HepG2 (cell line): ENCODE measurements at regions not wholly inside any gene's neighbourhood (a gene's known extent, or its start where the extent isn't known, plus 50 kb on each side); places are given as distances from the start of the nearest gene placed in this dataset.

ENCODE experiments used
- ATF4 ChIP-seq, 2 experiments: fragments of 450-650 bp in 1 of 2; sonication (generic) in 1 of 2; formaldehyde crosslinking; IDR thresholded peaks; 2 replicates each; pipeline versions ENCODE4 v1.5.0 to v1.8.0; 2020 to 2022; ENCODE audit warnings: mild to moderate bottlenecking in 1 of 2, missing genetic modification reagents in 1 of 2
- CBFB ChIP-seq: sonication (generic); formaldehyde crosslinking; IDR thresholded peaks from 2 replicates; pipeline ENCODE4 v1.4.0; 2020; ENCODE audit warnings: missing genetic modification reagents
- CENPT ChIP-seq: sonication (generic); formaldehyde crosslinking; IDR thresholded peaks from 2 replicates; pipeline ENCODE4 v1.8.0; 2022; ENCODE audit warnings: low read depth, mild to moderate bottlenecking, moderate library complexity, missing genetic modification reagents
- CREB1 ChIP-seq, 2 experiments: fragments of 450-650 bp in 1 of 2; IDR thresholded peaks; 2 replicates each; pipeline ENCODE4 v1.6.1; 2016 to 2017; ENCODE audit warnings: control low read depth in 1 of 2, mild to moderate bottlenecking in 1 of 2, missing compliant biosample characterization in 1 of 2, missing genetic modification characterization in 1 of 2
- ELF3 ChIP-seq: IDR thresholded peaks from 2 replicates; pipeline ENCODE4 v1.6.1; 2016; ENCODE audit warnings: missing genetic modification reagents, missing compliant biosample characterization
- ESRRA ChIP-seq: sonication (generic); formaldehyde crosslinking; IDR thresholded peaks from 2 replicates; pipeline ENCODE4 v1.5.1; 2020; ENCODE audit warnings: mild to moderate bottlenecking, low read depth, missing genetic modification reagents
- GABPA ChIP-seq, 2 experiments: IDR thresholded peaks; 2 replicates each; pipeline ENCODE4 v1.6.1; 2011 to 2016; ENCODE audit warnings: low read depth in 2 of 2, low read length in 1 of 2, missing biosample characterization in 1 of 2, missing genetic modification characterization in 1 of 2
- HMGXB4 ChIP-seq, 2 experiments: sonication (generic) in 1 of 2; formaldehyde crosslinking in 1 of 2; IDR thresholded peaks; 2 replicates each; pipeline versions ENCODE4 v1.4.0 to v1.6.1; 2018 to 2020; ENCODE audit warnings: missing genetic modification reagents in 2 of 2, borderline replicate concordance in 1 of 2, low read depth in 1 of 2, mild to moderate bottlenecking in 1 of 2, missing biosample characterization in 1 of 2
- JUNB ChIP-seq: sonication (generic); formaldehyde crosslinking; IDR thresholded peaks from 2 replicates; pipeline ENCODE4 v1.8.0; 2022; ENCODE audit warnings: missing genetic modification reagents, mild to moderate bottlenecking, borderline replicate concordance
- KDM1A ChIP-seq: IDR thresholded peaks from 2 replicates; pipeline ENCODE4 v1.6.1; 2016; ENCODE audit warnings: missing compliant biosample characterization
- KLF15 ChIP-seq: sonication (generic); formaldehyde crosslinking; IDR thresholded peaks from 2 replicates; pipeline ENCODE4 v1.8.1; 2023; ENCODE audit warnings: borderline replicate concordance, mild to moderate bottlenecking, inconsistent platforms, missing genetic modification reagents, mixed read lengths
- MIER3 ChIP-seq: IDR thresholded peaks from 2 replicates; pipeline ENCODE4 v1.6.1; 2016; ENCODE audit warnings: missing compliant biosample characterization, borderline replicate concordance
- NR2F1 ChIP-seq, 2 experiments: fragments of 450-650 bp in 1 of 2; formaldehyde crosslinking in 1 of 2; IDR thresholded peaks; 2 replicates each; pipeline versions ENCODE4 v1.5.0 to v1.6.1; 2016 to 2020; ENCODE audit warnings: mild to moderate bottlenecking in 1 of 2, missing compliant biosample characterization in 1 of 2, missing genetic modification reagents in 1 of 2, moderate library complexity in 1 of 2
- NR2F6 ChIP-seq, 2 experiments: IDR thresholded peaks; 2 replicates each; pipeline ENCODE4 v1.6.1; 2016; ENCODE audit warnings: antibody characterized with exemption in 1 of 2, mild to moderate bottlenecking in 1 of 2
- STAT5B ChIP-seq: sonication (generic); formaldehyde crosslinking; IDR thresholded peaks from 2 replicates; pipeline ENCODE4 v1.4.0; 2020; ENCODE audit warnings: missing genetic modification reagents
- TRIM24 ChIP-seq: sonication (generic); formaldehyde crosslinking; IDR thresholded peaks from 2 replicates; pipeline ENCODE4 v1.8.0; 2022; ENCODE audit warnings: mild to moderate bottlenecking, missing genetic modification reagents
- ZBTB8A ChIP-seq: sonication (generic); formaldehyde crosslinking; IDR thresholded peaks from 2 replicates; pipeline ENCODE4 v1.4.0; 2020; ENCODE audit warnings: mild to moderate bottlenecking, low read depth, missing genetic modification reagents, borderline replicate concordance
- ZFP36 ChIP-seq: fragments of 150-350 bp; IDR thresholded peaks from 2 replicates; pipeline ENCODE4 v1.6.1; 2018; ENCODE audit warnings: borderline replicate concordance, low read length, low read depth; ENCODE audit not compliant: partially characterized antibody
- ZNF317 ChIP-seq: sonication (generic); formaldehyde crosslinking; IDR thresholded peaks from 2 replicates; pipeline ENCODE4 v1.5.0; 2020; ENCODE audit warnings: mild to moderate bottlenecking, missing genetic modification reagents
- ZNF430 ChIP-seq: sonication (generic); formaldehyde crosslinking; IDR thresholded peaks from 2 replicates; pipeline ENCODE4 v1.9.0; 2021; ENCODE audit warnings: mild to moderate bottlenecking, missing genetic modification reagents
- ZNF547 ChIP-seq: sonication (generic); formaldehyde crosslinking; IDR thresholded peaks from 2 replicates; pipeline ENCODE4 v1.5.1; 2020; ENCODE audit warnings: mild to moderate bottlenecking, missing genetic modification reagents
- ZNF710 ChIP-seq: sonication (generic); formaldehyde crosslinking; IDR thresholded peaks from 2 replicates; pipeline ENCODE4 v1.5.0; 2020; ENCODE audit warnings: mild to moderate bottlenecking, missing genetic modification reagents, borderline replicate concordance
- TF ChIP-seq, protein P1 (sequence below): sonication (generic); formaldehyde crosslinking; IDR thresholded peaks from 2 replicates; pipeline ENCODE4 v1.5.1; 2020; ENCODE audit warnings: missing genetic modification reagents, mild to moderate bottlenecking, borderline replicate concordance

- TF ChIP-seq, protein P1, sequence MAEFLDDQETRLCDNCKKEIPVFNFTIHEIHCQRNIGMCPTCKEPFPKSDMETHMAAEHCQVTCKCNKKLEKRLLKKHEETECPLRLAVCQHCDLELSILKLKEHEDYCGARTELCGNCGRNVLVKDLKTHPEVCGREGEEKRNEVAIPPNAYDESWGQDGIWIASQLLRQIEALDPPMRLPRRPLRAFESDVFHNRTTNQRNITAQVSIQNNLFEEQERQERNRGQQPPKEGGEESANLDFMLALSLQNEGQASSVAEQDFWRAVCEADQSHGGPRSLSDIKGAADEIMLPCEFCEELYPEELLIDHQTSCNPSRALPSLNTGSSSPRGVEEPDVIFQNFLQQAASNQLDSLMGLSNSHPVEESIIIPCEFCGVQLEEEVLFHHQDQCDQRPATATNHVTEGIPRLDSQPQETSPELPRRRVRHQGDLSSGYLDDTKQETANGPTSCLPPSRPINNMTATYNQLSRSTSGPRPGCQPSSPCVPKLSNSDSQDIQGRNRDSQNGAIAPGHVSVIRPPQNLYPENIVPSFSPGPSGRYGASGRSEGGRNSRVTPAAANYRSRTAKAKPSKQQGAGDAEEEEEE (CRISPR knock-in tag) = no peak
- 0 out of 4 replicates have a peak, but pooled peaks of 1 of the 2 experiments have one; percentile 50 for TF ChIP-seq NR2F1 (CRISPR knock-in tag; IDR thresholded peaks at IDR 0.05)
- TF ChIP-seq ZNF547 (CRISPR knock-in tag) = 0 out of 2 replicates have a peak, but pooled peaks have one; percentile 24
- TF ChIP-seq ZNF710 (CRISPR knock-in tag) = peak; percentile 53; the same call in 1 of the 2 replicates
- no peak for TF ChIP-seq KLF15 (CRISPR knock-in tag)
- TF ChIP-seq ZNF317 (CRISPR knock-in tag) = 0 out of 2 replicates have a peak, but pooled peaks have one; percentile 43
- TF ChIP-seq HMGXB4 (CRISPR knock-in tag; IDR thresholded peaks at IDR 0.05; ENCODE audit: borderline replicate concordance in 1 of 2, low read depth in 1 of 2) = 0 out of 4 replicates have a peak, but pooled peaks of 1 of the 2 experiments have one; percentile 24
- TF ChIP-seq ELF3 = peak; percentile 43; the same call in 1 of the 2 replicates
- no peak for TF ChIP-seq CREB1 (IDR thresholded peaks at IDR 0.05)
- peak; percentile 59; the same call in 1 of the 2 replicates for TF ChIP-seq CREB1 (CRISPR knock-in tag; IDR thresholded peaks at IDR 0.05)
- 0 out of 2 replicates have a peak, but pooled peaks have one; percentile 24 for TF ChIP-seq ESRRA (CRISPR knock-in tag)
- no peak for TF ChIP-seq STAT5B
- no peak for TF ChIP-seq ZBTB8A (CRISPR knock-in tag)
- TF ChIP-seq CENPT (CRISPR knock-in tag) = no peak
- peak; percentile 62; the same call in 1 of the 2 replicates for TF ChIP-seq NR2F6 (IDR thresholded peaks at IDR 0.05)
- peak; percentile 55; the same call in 1 of the 2 replicates for TF ChIP-seq NR2F6 (CRISPR knock-in tag; IDR thresholded peaks at IDR 0.05)
- peak; percentile 38; the same call in 1 of the 2 replicates for TF ChIP-seq ZNF430 (CRISPR knock-in tag)
- TF ChIP-seq KDM1A (CRISPR knock-in tag) = 0 out of 2 replicates have a peak, but pooled peaks have one; percentile 38
- no peak for TF ChIP-seq JUNB (CRISPR knock-in tag)
- TF ChIP-seq GABPA (IDR thresholded peaks at IDR 0.05; ENCODE audit: low read depth, low read length) = no peak
- TF ChIP-seq GABPA (CRISPR knock-in tag; IDR thresholded peaks at IDR 0.05; ENCODE audit: low read depth) = peak; percentile 65
- TF ChIP-seq ZFP36 = no peak
- TF ChIP-seq CBFB (CRISPR knock-in tag) = peak; percentile 74
- TF ChIP-seq ATF4 (CRISPR knock-in tag; IDR thresholded peaks at IDR 0.05) = peak in 1 of 2 experiments; percentile 16; a peak in 1 of 4 replicates
- TF ChIP-seq TRIM24 (CRISPR knock-in tag) = peak; percentile 93
- peak; percentile 80; the same call in 1 of the 2 replicates for TF ChIP-seq MIER3 (CRISPR knock-in tag)
Observed at GRCh38 chr10:111475720-111476119, 398.9 kb downstream of the ADRA2A start (continued).
